Trophoblast cell (in vitro differentiated cells and primary cell): ENCODE measurements at regions not wholly inside any gene's neighbourhood (a gene's known extent, or its start where the extent isn't known, plus 50 kb on each side); places are given as distances from the start of the nearest gene placed in this dataset.

ENCODE experiments used
- DNase-seq, 2 donors: peaks; one replicate each; pipeline ENCODE4 v3.0.0-alpha.2; 2016
- H2AFZ ChIP-seq: 2 replicates; pipeline ENCODE4 v1.6.1; 2013; ENCODE audit warnings: low read length, moderate library complexity, mild to moderate bottlenecking; ENCODE audit not compliant: insufficient read depth, poor library complexity
- H2AK5ac ChIP-seq: 2 replicates; pipeline ENCODE4 v1.6.1; 2013; ENCODE audit warnings: mild to moderate bottlenecking, low read length
- H2BK120ac ChIP-seq: 2 replicates; pipeline ENCODE4 v1.6.1; 2013; ENCODE audit warnings: low read length, mild to moderate bottlenecking, moderate library complexity; ENCODE audit not compliant: insufficient read depth, poor library complexity
- H2BK12ac ChIP-seq: 2 replicates; pipeline ENCODE4 v1.6.1; 2013; ENCODE audit warnings: mild to moderate bottlenecking, low read length, moderate library complexity
- H2BK5ac ChIP-seq: 2 replicates; pipeline ENCODE4 v1.6.1; 2013; ENCODE audit warnings: low read length, low read depth, moderate library complexity, mild to moderate bottlenecking; ENCODE audit not compliant: poor library complexity
- H3K14ac ChIP-seq: 2 replicates; pipeline ENCODE4 v1.6.1; 2013; ENCODE audit warnings: mild to moderate bottlenecking, low read length
- H3K18ac ChIP-seq: 2 replicates; pipeline ENCODE4 v1.6.1; 2013; ENCODE audit warnings: mild to moderate bottlenecking, low read length
- H3K23ac ChIP-seq: 2 replicates; pipeline ENCODE4 v1.6.1; 2013; ENCODE audit warnings: low read length
- H3K27ac ChIP-seq: 2 replicates; pipeline ENCODE4 v1.5.1; 2013; ENCODE audit warnings: low read depth, mild to moderate bottlenecking, inconsistent platforms, low read length, moderate library complexity
- H3K27me3 ChIP-seq: 2 replicates; pipeline ENCODE4 v1.6.1; 2013; ENCODE audit warnings: inconsistent platforms, mild to moderate bottlenecking, low read length, moderate library complexity; ENCODE audit not compliant: insufficient read depth
- H3K36me3 ChIP-seq, 2 experiments: 1 replicate in 1 of 2; 2 replicates in 1 of 2; pipeline ENCODE4 v1.6.1; 2013; ENCODE audit warnings: low read length in 2 of 2, mild to moderate bottlenecking in 2 of 2, moderate library complexity in 1 of 2; ENCODE audit not compliant: insufficient read depth in 2 of 2, control insufficient read depth in 1 of 2
- H3K4ac ChIP-seq: 2 replicates; pipeline ENCODE4 v1.6.1; 2013; ENCODE audit warnings: low read depth, mild to moderate bottlenecking, low read length, moderate library complexity
- H3K4me1 ChIP-seq, 2 experiments: 1 replicate in 1 of 2; 2 replicates in 1 of 2; pipeline ENCODE4 v1.6.1; 2013; ENCODE audit warnings: low read length in 2 of 2, mild to moderate bottlenecking in 2 of 2, moderate library complexity in 1 of 2; ENCODE audit not compliant: insufficient read depth in 2 of 2, control insufficient read depth in 1 of 2
- H3K4me2 ChIP-seq: 2 replicates; pipeline ENCODE4 v1.6.1; 2013; ENCODE audit warnings: inconsistent platforms, mild to moderate bottlenecking, low read length, moderate library complexity
- H3K4me3 ChIP-seq: 2 replicates; pipeline ENCODE4 v1.5.1; 2013; ENCODE audit warnings: mild to moderate bottlenecking, low read depth, low read length, inconsistent platforms
- H3K79me1 ChIP-seq: one replicate; pipeline ENCODE4 v1.6.1; 2013; ENCODE audit warnings: low read length
- H3K79me2 ChIP-seq: 2 replicates; pipeline ENCODE4 v1.6.1; 2013; ENCODE audit warnings: low read length, mild to moderate bottlenecking; ENCODE audit not compliant: control insufficient read depth, insufficient read depth, poor library complexity
- H3K9ac ChIP-seq: 2 replicates; pipeline ENCODE4 v1.6.1; 2013; ENCODE audit warnings: mild to moderate bottlenecking, low read length
- H3K9me3 ChIP-seq: 2 replicates; pipeline ENCODE4 v1.6.1; 2013; ENCODE audit warnings: low read depth, mild to moderate bottlenecking, control low read depth, inconsistent platforms, low read length; ENCODE audit not compliant: insufficient read depth
- H4K12ac ChIP-seq: 2 replicates; pipeline ENCODE4 v1.6.1; 2013; ENCODE audit warnings: low read depth, mild to moderate bottlenecking, low read length, moderate library complexity
- H4K8ac ChIP-seq: 2 replicates; pipeline ENCODE4 v1.6.1; 2013; ENCODE audit warnings: low read depth, mild to moderate bottlenecking, low read length, moderate library complexity
- H4K91ac ChIP-seq: one replicate; pipeline ENCODE4 v1.6.1; 2013; ENCODE audit warnings: low read depth, mild to moderate bottlenecking, low read length, moderate library complexity
- WGBS: extraction: QIAGEN DNeasy Blood & Tissue Kit; methylation state at CpG from one replicate; pipeline ENCODE4 v1.1.7; 2013; ENCODE audit warnings: missing lambda C conversion rate; ENCODE audit not compliant: insufficient read length, insufficient coverage; ENCODE audit errors: extremely low coverage; 5-methylcytosine and 5-hydroxymethylcytosine counted together

DNA sequence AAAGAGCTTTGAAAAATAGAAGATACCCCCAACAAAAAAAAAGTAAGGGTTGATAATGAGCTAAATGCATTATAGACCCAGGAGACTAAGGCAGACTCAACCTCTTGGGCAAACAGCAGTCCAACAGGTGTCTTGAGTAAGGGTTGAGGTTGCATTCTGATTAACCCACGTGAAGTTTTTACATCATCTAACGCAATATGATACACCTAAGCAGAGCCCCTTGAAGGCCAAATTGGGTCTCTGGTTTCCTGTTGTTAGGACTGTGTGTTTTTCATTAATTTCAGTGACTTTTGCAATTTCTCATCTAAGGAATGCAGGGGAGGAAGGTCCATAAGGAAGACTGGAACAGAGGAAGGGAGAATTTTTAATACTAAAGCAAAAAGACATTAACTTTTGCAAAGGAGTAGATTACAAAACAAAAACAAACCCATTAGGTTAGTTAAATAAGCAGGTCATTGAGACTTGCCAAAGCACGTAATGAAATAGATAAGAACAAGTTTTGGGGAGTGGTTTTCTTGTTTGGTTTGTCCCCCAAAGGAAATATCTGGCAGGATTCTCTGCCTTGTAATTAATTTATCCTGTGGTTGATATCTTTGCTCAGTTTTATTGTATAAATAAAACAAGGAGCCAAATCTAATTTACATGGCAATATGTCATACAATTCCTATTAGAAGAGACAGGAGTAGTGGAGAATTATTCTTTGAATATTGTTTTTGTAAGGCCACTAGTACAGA lies 244.3 kb downstream of the ETAA1 start:
- Histone ChIP-seq H2BK120ac (no peak overlapping the region), H3K4ac (no peak overlapping the region), H4K8ac (no peak overlapping the region), H2AK5ac (no peak overlapping the region), H2BK12ac (no peak overlapping the region), H4K12ac (no peak overlapping the region), H3K4me3 (no peak overlapping the region), H3K4me1 (no peaks in the 10 kb centered on the region), H3K27me3 (no peaks in the 10 kb centered on the region), H3K79me2 (no peaks in the 10 kb centered on the region), H3K9ac (no peak overlapping the region), H3K27ac (no peak overlapping the region), H2AFZ (no peak overlapping the region), H3K14ac (no peak overlapping the region), H3K36me3 (no peaks in the 10 kb centered on the region), H3K4me2 (no peak overlapping the region), H3K23ac (no peak overlapping the region), H3K9me3 (peaks cover 3% of the 10 kb centered on the region), H3K79me1 (no peaks in the 10 kb centered on the region), H3K18ac (no peak overlapping the region), H4K91ac (no peak overlapping the region), H2BK5ac (no peak overlapping the region)
- no peak for DNase-seq
- no CpG with 5 or more reads among the region's 3 CpGs for WGBS

DNA sequence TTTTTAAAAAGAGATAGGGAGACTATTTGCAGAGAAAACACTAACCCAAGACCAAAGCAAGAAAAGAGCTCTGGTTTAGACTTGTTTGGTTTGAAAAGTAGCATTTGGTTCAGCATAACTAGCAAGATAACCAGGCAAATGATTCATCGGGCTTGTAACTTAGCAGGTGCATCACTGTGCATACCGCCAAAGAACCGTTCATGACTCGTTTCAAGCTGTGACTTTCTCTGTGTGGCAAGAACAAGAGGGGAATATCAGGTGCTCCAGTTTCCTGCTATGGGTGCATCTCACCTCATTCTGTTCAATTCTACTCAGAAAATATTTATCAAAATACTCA lies 244.9 kb downstream of the ETAA1 start:
- no peaks in the 10 kb centered on the region for H3K79me2 ChIP-seq
- no peak overlapping the region for H3K9ac ChIP-seq
- H3K4me1 ChIP-seq: no peaks in the 10 kb centered on the region

DNA sequence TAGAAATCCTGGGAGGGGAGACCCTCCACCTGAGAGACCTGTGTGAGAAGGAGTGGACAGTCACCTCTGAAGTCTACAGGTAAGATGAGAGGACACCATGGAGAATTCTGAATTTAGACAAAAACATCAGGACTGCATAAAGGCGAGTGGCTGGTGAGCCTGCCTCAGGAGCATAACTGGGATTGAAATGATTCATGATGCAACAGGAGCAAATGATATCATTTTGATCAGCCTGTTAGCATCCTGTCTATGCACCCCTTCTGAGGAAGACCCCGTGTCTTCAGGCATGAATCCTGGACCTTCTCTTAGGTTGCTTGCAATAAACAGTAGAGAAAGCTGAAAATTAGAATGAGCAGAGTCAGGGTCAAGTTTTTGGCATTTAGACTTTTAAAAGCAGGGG lies 245.8 kb downstream of the ETAA1 start:
- WGBS: no CpG with 5 or more reads among the region's 2 CpGs
- Histone ChIP-seq H4K12ac (no peak overlapping the region), H4K91ac (no peak overlapping the region), H2AFZ (no peak overlapping the region), H3K27ac (no peak overlapping the region), H2BK5ac (no peak overlapping the region), H3K27me3 (no peaks in the 10 kb centered on the region), H3K9ac (no peak overlapping the region), H3K36me3 (no peaks in the 10 kb centered on the region), H3K18ac (no peak overlapping the region), H2AK5ac (no peak overlapping the region), H3K79me2 (no peaks in the 10 kb centered on the region), H2BK120ac (no peak overlapping the region), H3K4ac (no peak overlapping the region), H3K9me3 (peaks cover 6% of the 10 kb centered on the region), H3K4me3 (no peak overlapping the region), H3K4me2 (no peak overlapping the region), H3K14ac (no peak overlapping the region), H3K4me1 (no peaks in the 10 kb centered on the region), H4K8ac (no peak overlapping the region), H3K79me1 (no peaks in the 10 kb centered on the region), H2BK12ac (no peak overlapping the region), H3K23ac (no peak overlapping the region)
- no peak for DNase-seq

More for the DNA sequence above, 244.9 kb downstream of the ETAA1 start:
- no peak overlapping the region for H2BK12ac ChIP-seq
- H2BK120ac ChIP-seq: no peak overlapping the region
- no peak overlapping the region for H2AFZ ChIP-seq
- H2BK5ac ChIP-seq: no peak overlapping the region
- no peak overlapping the region for H4K8ac ChIP-seq
- no peak for DNase-seq
- H4K12ac ChIP-seq: no peak overlapping the region
- no peak overlapping the region for H3K14ac ChIP-seq
- H3K4me2 ChIP-seq: no peak overlapping the region
- H3K36me3 ChIP-seq: no peaks in the 10 kb centered on the region
- no CpG with 5 or more reads among the region's 4 CpGs for WGBS
- no peaks in the 10 kb centered on the region for H3K79me1 ChIP-seq
- H3K27ac ChIP-seq: no peak overlapping the region
- H3K27me3 ChIP-seq: no peaks in the 10 kb centered on the region
- H3K4ac ChIP-seq: no peak overlapping the region
- H3K23ac ChIP-seq: no peak overlapping the region
- no peak overlapping the region for H3K18ac ChIP-seq
- no peak overlapping the region for H3K4me3 ChIP-seq
- no peak overlapping the region for H4K91ac ChIP-seq
- H2AK5ac ChIP-seq: no peak overlapping the region
- H3K9me3 ChIP-seq: peaks cover 6% of the 10 kb centered on the region

DNA sequence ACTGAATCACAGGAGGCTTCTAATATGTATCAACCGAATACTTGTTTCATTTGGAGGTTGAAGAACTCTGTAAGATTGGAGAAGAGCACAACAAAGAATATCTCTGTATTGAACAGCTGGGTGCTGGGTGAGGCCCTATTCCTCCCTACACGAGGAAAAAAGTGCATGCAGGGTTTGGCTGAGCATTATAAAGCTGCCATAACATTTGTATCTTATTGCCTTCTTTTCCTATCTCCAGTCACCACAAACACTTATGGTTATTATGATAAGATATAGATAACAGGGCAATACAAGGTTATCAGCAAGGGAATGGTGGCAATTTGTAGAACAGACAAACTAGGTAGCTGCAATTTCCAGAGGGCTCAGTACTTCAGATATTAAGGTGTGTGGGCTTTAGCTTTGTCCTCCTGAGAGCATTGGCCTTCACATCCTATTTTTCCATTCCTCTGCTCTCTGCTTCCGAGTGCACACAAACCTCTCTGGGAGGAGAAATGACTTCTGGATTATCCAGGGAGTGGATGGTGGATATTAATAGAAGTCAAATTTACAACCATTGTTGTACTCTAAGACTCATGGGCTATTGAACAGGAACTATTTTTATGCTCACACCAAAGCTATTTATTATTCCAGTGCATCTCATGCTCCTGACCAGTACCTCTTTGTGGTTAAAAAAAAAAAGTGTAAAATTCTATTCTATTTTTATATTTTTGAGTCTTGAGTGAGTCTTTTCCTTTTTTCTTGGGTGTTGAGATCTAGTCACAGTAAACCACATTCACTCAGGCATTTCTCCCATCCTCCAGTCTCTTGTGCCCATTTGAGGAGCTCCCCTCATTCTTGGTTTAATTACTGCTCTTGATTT lies 248.4 kb downstream of the ETAA1 start:
- no peaks in the 10 kb centered on the region for H3K79me2 ChIP-seq
- H2AK5ac ChIP-seq: no peak overlapping the region
- H2AFZ ChIP-seq: no peak overlapping the region
- no peak overlapping the region for H2BK12ac ChIP-seq
- H3K14ac ChIP-seq: no peak overlapping the region
- no peak overlapping the region for H3K18ac ChIP-seq
- H3K4me3 ChIP-seq: no peak overlapping the region
- H4K8ac ChIP-seq: no peak overlapping the region
- peaks cover 6% of the 10 kb centered on the region in 2 experiments for H3K4me1 ChIP-seq
- no peaks in the 10 kb centered on the region for H3K27me3 ChIP-seq
- WGBS: no CpG with 5 or more reads among the region's 3 CpGs
- peaks cover 6% of the 10 kb centered on the region for H3K9me3 ChIP-seq
- no peaks in the 10 kb centered on the region for H3K36me3 ChIP-seq
- no peak overlapping the region for H4K12ac ChIP-seq
- peaks cover 3% of the 10 kb centered on the region for H3K79me1 ChIP-seq
- no peak overlapping the region for H4K91ac ChIP-seq
- H3K23ac ChIP-seq: no peak overlapping the region
- H3K4me2 ChIP-seq: no peak overlapping the region
- no peak overlapping the region for H3K9ac ChIP-seq
- H3K4ac ChIP-seq: no peak overlapping the region
- H3K27ac ChIP-seq: no peak overlapping the region
- no peak overlapping the region for H2BK120ac ChIP-seq
- DNase-seq: no peak
- no peak overlapping the region for H2BK5ac ChIP-seq
